Fibroblast of the aortic adventitia (primary cell): ENCODE measurements at regions not wholly inside any gene's neighbourhood (a gene's known extent, or its start where the extent isn't known, plus 50 kb on each side); places are given as distances from the start of the nearest gene placed in this dataset.

Experiments used
- DNase-seq: peaks from one replicate; pipeline ENCODE4 v3.0.0-alpha.2; 2010; ENCODE audit warnings: low read depth
- H3K4me3 ChIP-seq: 2 replicates; pipeline ENCODE4 v1.5.1; 2011; ENCODE audit warnings: low read depth, mild to moderate bottlenecking, control low read depth, low read length, moderate library complexity
- CTCF ChIP-seq: IDR thresholded peaks from 2 replicates; pipeline ENCODE4 v1.5.1; 2011; ENCODE audit warnings: mild to moderate bottlenecking, low read length, control low read depth, inconsistent platforms; ENCODE audit not compliant: insufficient read depth

- no peak for DNase-seq
- TF ChIP-seq CTCF: no peak
- no peak overlapping the region for H3K4me3 ChIP-seq
Observed at GRCh38 chr13:107130566-107130965, 562.6 kb upstream of the ARGLU1 start.

- H3K4me3 ChIP-seq: no peak overlapping the region
- DNase-seq: no peak
- no peak for TF ChIP-seq CTCF
Observed at GRCh38 chr13:107124730-107125129, 556.8 kb upstream of the ARGLU1 start.

- DNase-seq: peak; percentile 5
- TF ChIP-seq CTCF: peak; percentile 26
Observed at GRCh38 chr13:107124129-107124718, 556.3 kb upstream of the ARGLU1 start.

GRCh38 chr13:107121793-107122192, 553.9 kb upstream of the ARGLU1 start:
- no peak for TF ChIP-seq CTCF
- DNase-seq: no peak

More at GRCh38 chr13:107124129-107124718, 556.3 kb upstream of the ARGLU1 start:
- H3K4me3 ChIP-seq: no peak overlapping the region

GRCh38 chr13:107119989-107120881, 552.3 kb upstream of the ARGLU1 start:
- H3K4me3 ChIP-seq: no peak overlapping the region
- no peak for DNase-seq
- TF ChIP-seq CTCF: no peak

More at GRCh38 chr13:107121793-107122192, 553.9 kb upstream of the ARGLU1 start:
- no peak overlapping the region for H3K4me3 ChIP-seq

GRCh38 chr13:107118506-107118905, 550.6 kb upstream of the ARGLU1 start:
- TF ChIP-seq CTCF: no peak
- DNase-seq: no peak
- no peak overlapping the region for H3K4me3 ChIP-seq
